ENCODE measurements at regions not wholly inside any gene's neighbourhood (a gene's known extent, or its start where the extent isn't known, plus 50 kb on each side); places are given as distances from the start of the nearest gene placed in this dataset.

- TF ChIP-seq CTCF (IDR thresholded peaks at IDR 0.05; ENCODE audit: poor library complexity) (no peak), EZH2phosphoT487 (IDR thresholded peaks at IDR 0.05; ENCODE audit: low read depth, severe bottlenecking, unreplicated experiment) (no peak), EZH2 (IDR thresholded peaks at IDR 0.05; ENCODE audit: borderline replicate concordance) (no peak)
These were observed 448.0 kb downstream of the KCNT2 start for GRCh38 chr1:196160066-196160795.
